Fibroblast of lung (primary cell): ENCODE measurements at regions not wholly inside any gene's neighbourhood (a gene's known extent, or its start where the extent isn't known, plus 50 kb on each side); places are given as distances from the start of the nearest gene placed in this dataset.

Experiments used
- DNase-seq, 2 donors: peaks; one replicate each; pipeline versions ENCODE4 v3.0.0 to v3.0.0-alpha.2; 2010; ENCODE audit warnings: low read depth in 2 of 2
- H2AFZ ChIP-seq: 2 replicates; pipeline ENCODE4 v1.5.1; 2012; ENCODE audit warnings: low read length, control low read depth, inconsistent platforms
- H3K27ac ChIP-seq: 2 replicates; pipeline ENCODE4 v1.5.1; 2011; ENCODE audit warnings: low read length, control low read depth; ENCODE audit not compliant: insufficient read depth
- H3K27me3 ChIP-seq: 2 replicates; pipeline ENCODE4 v1.5.1; 2011; ENCODE audit warnings: mild to moderate bottlenecking, low read length; ENCODE audit not compliant: control insufficient read depth, insufficient read depth
- H3K36me3 ChIP-seq: 2 replicates; pipeline ENCODE4 v1.5.1; 2011; ENCODE audit warnings: low read length; ENCODE audit not compliant: control insufficient read depth, insufficient read depth
- H3K4me1 ChIP-seq: 2 replicates; pipeline ENCODE4 v1.5.1; 2011; ENCODE audit warnings: low read length; ENCODE audit not compliant: control insufficient read depth, insufficient read depth; ENCODE audit errors: extremely low read depth
- H3K4me2 ChIP-seq: 2 replicates; pipeline ENCODE4 v1.5.1; 2011; ENCODE audit warnings: low read length, control low read depth; ENCODE audit not compliant: insufficient read depth; ENCODE audit errors: extremely low read depth
- H3K4me3 ChIP-seq, 4 experiments: fragments of 200-600 bp in 1 of 4; sonication (generic) in 1 of 4; replicated peaks in 1 of 4; 2 replicates each; pipeline ENCODE4 v1.5.1; 2011 to 2016; ENCODE audit warnings: low read length in 4 of 4, low read depth in 3 of 4, mild to moderate bottlenecking in 3 of 4, control low read depth in 2 of 4, inconsistent platforms in 1 of 4, mixed read lengths in 1 of 4; ENCODE audit not compliant: insufficient read depth in 1 of 4; ENCODE audit errors: control extremely low read depth in 1 of 4
- H3K79me2 ChIP-seq: 2 replicates; pipeline ENCODE4 v1.5.1; 2012; ENCODE audit warnings: mild to moderate bottlenecking, low read length, inconsistent platforms; ENCODE audit not compliant: control insufficient read depth, insufficient read depth
- H3K9ac ChIP-seq: 2 replicates; pipeline ENCODE4 v1.5.1; 2011; ENCODE audit warnings: mild to moderate bottlenecking, low read length, control low read depth; ENCODE audit not compliant: insufficient read depth
- H3K9me3 ChIP-seq: 2 replicates; pipeline ENCODE4 v1.5.1; 2012; ENCODE audit warnings: low read depth, low read length; ENCODE audit not compliant: control insufficient read depth, insufficient read depth
- H4K20me1 ChIP-seq: 2 replicates; pipeline ENCODE4 v1.5.1; 2011; ENCODE audit warnings: low read length; ENCODE audit not compliant: control insufficient read depth, insufficient read depth; ENCODE audit errors: extremely low read depth
- CTCF ChIP-seq, 2 donors: IDR thresholded peaks in 1 of 2; conservative IDR thresholded peaks in 1 of 2; 1 replicate in 1 of 2; 2 replicates in 1 of 2; pipeline ENCODE4 v1.5.1; 2011 to 2012; ENCODE audit warnings: low read length in 2 of 2, control low read depth in 1 of 2, inconsistent platforms in 1 of 2, low read depth in 1 of 2, mild to moderate bottlenecking in 1 of 2
- EZH2 ChIP-seq: IDR thresholded peaks from 2 replicates; pipeline ENCODE4 v1.5.1; 2012; ENCODE audit warnings: low read length, control low read depth, mild to moderate bottlenecking; ENCODE audit errors: missing control alignments

- no peak for TF ChIP-seq EZH2
- TF ChIP-seq CTCF (conservative IDR thresholded peaks at IDR 0.05 in 1 of 2, IDR thresholded peaks at IDR 0.05 in 1 of 2; ENCODE audit: low read depth in 1 of 2, low read length in 2 of 2) = no peak
- DNase-seq = peak in 1 of 2 donors; percentile 23
- Histone ChIP-seq H3K36me3 (no peaks in the 10 kb centered on the region), H3K27me3 (no peaks in the 10 kb centered on the region), H3K4me2 (no peak overlapping the region), H2AFZ (no peak overlapping the region), H3K27ac (no peak overlapping the region), H3K4me3 (no peak overlapping the region), H3K9me3 (no peaks in the 10 kb centered on the region), H4K20me1 (no peaks in the 10 kb centered on the region), H3K4me1 (no peaks in the 10 kb centered on the region), H3K9ac (no peak overlapping the region), H3K79me2 (no peaks in the 10 kb centered on the region)
These were observed 315.6 kb downstream of the INSIG2 start for GRCh38 chr2:118403658-118404451.

DNA sequence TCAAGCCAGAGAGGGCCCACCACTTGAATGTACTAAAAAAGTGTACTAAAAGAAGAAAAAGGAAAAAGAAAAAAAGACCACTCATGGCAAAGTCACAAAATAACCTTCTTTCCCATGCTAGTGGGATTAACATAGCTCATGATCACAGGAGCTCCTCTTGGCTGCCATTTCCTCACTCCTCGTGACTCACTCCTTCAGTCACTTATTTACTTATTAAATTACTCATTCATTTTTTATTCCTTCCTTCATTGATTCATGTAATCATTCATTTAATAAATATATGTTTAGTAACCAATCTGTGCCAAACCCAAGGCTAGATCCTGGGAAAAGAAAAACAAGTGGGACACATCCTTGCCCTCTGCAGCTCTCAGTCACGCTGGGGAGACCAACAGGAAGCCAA, 300.5 kb downstream of the INSIG2 start:
- Histone ChIP-seq H3K4me1 (peaks cover 21% of the 10 kb centered on the region), H3K4me3 (no peak overlapping the region), H3K4me2 (peak overlapping the region; percentile 45), H4K20me1 (no peaks in the 10 kb centered on the region), H3K9me3 (no peaks in the 10 kb centered on the region), H3K79me2 (no peaks in the 10 kb centered on the region), H3K36me3 (no peaks in the 10 kb centered on the region), H3K27ac (no peak overlapping the region), H3K9ac (no peak overlapping the region), H3K27me3 (peaks cover 2% of the 10 kb centered on the region), H2AFZ (no peak overlapping the region)
- DNase-seq = peak; percentile 55 to 67
- TF ChIP-seq CTCF (conservative IDR thresholded peaks at IDR 0.05 in 1 of 2, IDR thresholded peaks at IDR 0.05 in 1 of 2; ENCODE audit: low read depth in 1 of 2, low read length in 2 of 2) (no peak), EZH2 (no peak)

- H3K36me3 ChIP-seq = no peaks in the 10 kb centered on the region
- H4K20me1 ChIP-seq = no peaks in the 10 kb centered on the region
- peaks cover 21% of the 10 kb centered on the region for H3K4me1 ChIP-seq
- no peak overlapping the region for H3K9ac ChIP-seq
- no peaks in the 10 kb centered on the region for H3K9me3 ChIP-seq
- H3K4me3 ChIP-seq = no peak overlapping the region
- H3K27ac ChIP-seq = peak overlapping the region; percentile 50
- TF ChIP-seq EZH2 = no peak
- no peak for TF ChIP-seq CTCF (conservative IDR thresholded peaks at IDR 0.05 in 1 of 2, IDR thresholded peaks at IDR 0.05 in 1 of 2; ENCODE audit: low read depth in 1 of 2, low read length in 2 of 2)
- H3K4me2 ChIP-seq = peak overlapping the region; percentile 46
- H2AFZ ChIP-seq = no peak overlapping the region
- DNase-seq = peak; percentile 64 to 81
- no peaks in the 10 kb centered on the region for H3K79me2 ChIP-seq
- no peaks in the 10 kb centered on the region for H3K27me3 ChIP-seq
These were observed 299.2 kb downstream of the INSIG2 start for GRCh38 chr2:118387509-118387908.
